Trophoblast cell (in vitro differentiated cells and primary cell): ENCODE measurements at regions not wholly inside any gene's neighbourhood (a gene's known extent, or its start where the extent isn't known, plus 50 kb on each side); places are given as distances from the start of the nearest gene placed in this dataset.

Experiments used
- DNase-seq, 2 donors: peaks; one replicate each; pipeline ENCODE4 v3.0.0-alpha.2; 2016
- H2AFZ ChIP-seq: 2 replicates; pipeline ENCODE4 v1.6.1; 2013; ENCODE audit warnings: low read length, moderate library complexity, mild to moderate bottlenecking; ENCODE audit not compliant: insufficient read depth, poor library complexity
- H2AK5ac ChIP-seq: 2 replicates; pipeline ENCODE4 v1.6.1; 2013; ENCODE audit warnings: mild to moderate bottlenecking, low read length
- H2BK120ac ChIP-seq: 2 replicates; pipeline ENCODE4 v1.6.1; 2013; ENCODE audit warnings: low read length, mild to moderate bottlenecking, moderate library complexity; ENCODE audit not compliant: insufficient read depth, poor library complexity
- H2BK12ac ChIP-seq: 2 replicates; pipeline ENCODE4 v1.6.1; 2013; ENCODE audit warnings: mild to moderate bottlenecking, low read length, moderate library complexity
- H2BK5ac ChIP-seq: 2 replicates; pipeline ENCODE4 v1.6.1; 2013; ENCODE audit warnings: low read length, low read depth, moderate library complexity, mild to moderate bottlenecking; ENCODE audit not compliant: poor library complexity
- H3K14ac ChIP-seq: 2 replicates; pipeline ENCODE4 v1.6.1; 2013; ENCODE audit warnings: mild to moderate bottlenecking, low read length
- H3K18ac ChIP-seq: 2 replicates; pipeline ENCODE4 v1.6.1; 2013; ENCODE audit warnings: mild to moderate bottlenecking, low read length
- H3K23ac ChIP-seq: 2 replicates; pipeline ENCODE4 v1.6.1; 2013; ENCODE audit warnings: low read length
- H3K27ac ChIP-seq: 2 replicates; pipeline ENCODE4 v1.5.1; 2013; ENCODE audit warnings: low read depth, mild to moderate bottlenecking, inconsistent platforms, low read length, moderate library complexity
- H3K27me3 ChIP-seq: 2 replicates; pipeline ENCODE4 v1.6.1; 2013; ENCODE audit warnings: inconsistent platforms, mild to moderate bottlenecking, low read length, moderate library complexity; ENCODE audit not compliant: insufficient read depth
- H3K36me3 ChIP-seq, 2 experiments: 1 replicate in 1 of 2; 2 replicates in 1 of 2; pipeline ENCODE4 v1.6.1; 2013; ENCODE audit warnings: low read length in 2 of 2, mild to moderate bottlenecking in 2 of 2, moderate library complexity in 1 of 2; ENCODE audit not compliant: insufficient read depth in 2 of 2, control insufficient read depth in 1 of 2
- H3K4ac ChIP-seq: 2 replicates; pipeline ENCODE4 v1.6.1; 2013; ENCODE audit warnings: low read depth, mild to moderate bottlenecking, low read length, moderate library complexity
- H3K4me1 ChIP-seq, 2 experiments: 1 replicate in 1 of 2; 2 replicates in 1 of 2; pipeline ENCODE4 v1.6.1; 2013; ENCODE audit warnings: low read length in 2 of 2, mild to moderate bottlenecking in 2 of 2, moderate library complexity in 1 of 2; ENCODE audit not compliant: insufficient read depth in 2 of 2, control insufficient read depth in 1 of 2
- H3K4me2 ChIP-seq: 2 replicates; pipeline ENCODE4 v1.6.1; 2013; ENCODE audit warnings: inconsistent platforms, mild to moderate bottlenecking, low read length, moderate library complexity
- H3K4me3 ChIP-seq: 2 replicates; pipeline ENCODE4 v1.5.1; 2013; ENCODE audit warnings: mild to moderate bottlenecking, low read depth, low read length, inconsistent platforms
- H3K79me1 ChIP-seq: one replicate; pipeline ENCODE4 v1.6.1; 2013; ENCODE audit warnings: low read length
- H3K79me2 ChIP-seq: 2 replicates; pipeline ENCODE4 v1.6.1; 2013; ENCODE audit warnings: low read length, mild to moderate bottlenecking; ENCODE audit not compliant: control insufficient read depth, insufficient read depth, poor library complexity
- H3K9ac ChIP-seq: 2 replicates; pipeline ENCODE4 v1.6.1; 2013; ENCODE audit warnings: mild to moderate bottlenecking, low read length
- H3K9me3 ChIP-seq: 2 replicates; pipeline ENCODE4 v1.6.1; 2013; ENCODE audit warnings: low read depth, mild to moderate bottlenecking, control low read depth, inconsistent platforms, low read length; ENCODE audit not compliant: insufficient read depth
- H4K12ac ChIP-seq: 2 replicates; pipeline ENCODE4 v1.6.1; 2013; ENCODE audit warnings: low read depth, mild to moderate bottlenecking, low read length, moderate library complexity
- H4K8ac ChIP-seq: 2 replicates; pipeline ENCODE4 v1.6.1; 2013; ENCODE audit warnings: low read depth, mild to moderate bottlenecking, low read length, moderate library complexity
- H4K91ac ChIP-seq: one replicate; pipeline ENCODE4 v1.6.1; 2013; ENCODE audit warnings: low read depth, mild to moderate bottlenecking, low read length, moderate library complexity
- WGBS: extraction: QIAGEN DNeasy Blood & Tissue Kit; methylation state at CpG from one replicate; pipeline ENCODE4 v1.1.7; 2013; ENCODE audit warnings: missing lambda C conversion rate; ENCODE audit not compliant: insufficient read length, insufficient coverage; ENCODE audit errors: extremely low coverage; 5-methylcytosine and 5-hydroxymethylcytosine counted together

- no peak for DNase-seq
- Histone ChIP-seq H3K4me3 (no peak overlapping the region), H2BK5ac (no peak overlapping the region), H3K4ac (no peak overlapping the region), H3K9me3 (no peaks in the 10 kb centered on the region), H3K27ac (no peak overlapping the region), H3K4me2 (no peak overlapping the region), H3K79me2 (no peaks in the 10 kb centered on the region), H4K12ac (no peak overlapping the region), H3K4me1 (no peaks in the 10 kb centered on the region), H2BK12ac (no peak overlapping the region), H3K14ac (no peak overlapping the region), H3K23ac (no peak overlapping the region), H3K18ac (no peak overlapping the region), H2BK120ac (no peak overlapping the region), H4K8ac (no peak overlapping the region), H3K9ac (no peak overlapping the region), H3K79me1 (no peaks in the 10 kb centered on the region), H3K27me3 (no peaks in the 10 kb centered on the region), H2AFZ (no peak overlapping the region), H4K91ac (no peak overlapping the region), H2AK5ac (no peak overlapping the region), H3K36me3 (no peaks in the 10 kb centered on the region)
Observed at GRCh38 chr2:145070703-145071102, 550.8 kb upstream of the ZEB2 start.

- H3K18ac ChIP-seq: no peak overlapping the region
- H3K23ac ChIP-seq: no peak overlapping the region
- no peak overlapping the region for H2BK12ac ChIP-seq
- no peak for DNase-seq
- H3K27ac ChIP-seq: no peak overlapping the region
- H3K79me2 ChIP-seq: no peaks in the 10 kb centered on the region
- H3K4me1 ChIP-seq: no peaks in the 10 kb centered on the region
- H3K4me3 ChIP-seq: no peak overlapping the region
- H4K8ac ChIP-seq: no peak overlapping the region
- H2AFZ ChIP-seq: no peak overlapping the region
- no peak overlapping the region for H3K4ac ChIP-seq
- H4K91ac ChIP-seq: no peak overlapping the region
- no peaks in the 10 kb centered on the region for H3K9me3 ChIP-seq
- no peaks in the 10 kb centered on the region for H3K36me3 ChIP-seq
- H3K9ac ChIP-seq: no peak overlapping the region
- no peaks in the 10 kb centered on the region for H3K27me3 ChIP-seq
- H4K12ac ChIP-seq: no peak overlapping the region
- no peak overlapping the region for H3K14ac ChIP-seq
- no peak overlapping the region for H2BK5ac ChIP-seq
- no peak overlapping the region for H2AK5ac ChIP-seq
- no peak overlapping the region for H2BK120ac ChIP-seq
- H3K79me1 ChIP-seq: no peaks in the 10 kb centered on the region
- no peak overlapping the region for H3K4me2 ChIP-seq
- WGBS: no CpG with 5 or more reads among the region's 2 CpGs
Observed at GRCh38 chr2:145068509-145068908, 548.6 kb upstream of the ZEB2 start.

- DNase-seq: no peak
- no peak overlapping the region for H4K12ac ChIP-seq
- no peak overlapping the region for H3K23ac ChIP-seq
- H3K9ac ChIP-seq: no peak overlapping the region
- no peak overlapping the region for H2AFZ ChIP-seq
- H2AK5ac ChIP-seq: no peak overlapping the region
- no peaks in the 10 kb centered on the region for H3K27me3 ChIP-seq
- no peak overlapping the region for H2BK12ac ChIP-seq
- no peak overlapping the region for H2BK120ac ChIP-seq
- no peak overlapping the region for H4K8ac ChIP-seq
- H4K91ac ChIP-seq: no peak overlapping the region
- no peak overlapping the region for H2BK5ac ChIP-seq
- H3K14ac ChIP-seq: no peak overlapping the region
- H3K18ac ChIP-seq: no peak overlapping the region
- no peaks in the 10 kb centered on the region for H3K79me1 ChIP-seq
- no peak overlapping the region for H3K4ac ChIP-seq
- no peak overlapping the region for H3K4me3 ChIP-seq
- H3K9me3 ChIP-seq: no peaks in the 10 kb centered on the region
- H3K4me1 ChIP-seq: no peaks in the 10 kb centered on the region
- H3K27ac ChIP-seq: no peak overlapping the region
- no peaks in the 10 kb centered on the region for H3K36me3 ChIP-seq
- H3K79me2 ChIP-seq: no peaks in the 10 kb centered on the region
- no peak overlapping the region for H3K4me2 ChIP-seq
- WGBS: no CpG with 5 or more reads among the region's 6 CpGs
Observed at GRCh38 chr2:145067549-145068030, 547.7 kb upstream of the ZEB2 start.

- Histone ChIP-seq H2BK12ac (no peak overlapping the region), H2AFZ (no peak overlapping the region), H3K4ac (no peak overlapping the region), H4K12ac (no peak overlapping the region), H2AK5ac (no peak overlapping the region), H2BK120ac (no peak overlapping the region), H3K27me3 (no peaks in the 10 kb centered on the region), H3K4me2 (no peak overlapping the region), H3K23ac (no peak overlapping the region), H4K8ac (no peak overlapping the region), H2BK5ac (no peak overlapping the region), H3K27ac (no peak overlapping the region), H3K4me1 (no peaks in the 10 kb centered on the region), H4K91ac (no peak overlapping the region), H3K4me3 (no peak overlapping the region), H3K79me1 (no peaks in the 10 kb centered on the region), H3K79me2 (no peaks in the 10 kb centered on the region), H3K9me3 (no peaks in the 10 kb centered on the region), H3K36me3 (no peaks in the 10 kb centered on the region), H3K14ac (no peak overlapping the region), H3K18ac (no peak overlapping the region), H3K9ac (no peak overlapping the region)
- DNase-seq: no peak
- WGBS: no CpG with 5 or more reads among the region's 3 CpGs
Observed at GRCh38 chr2:145066856-145067548, 547.1 kb upstream of the ZEB2 start.
